Endothelial cell of umbilical vein (primary cell): ENCODE measurements at regions not wholly inside any gene's neighbourhood (a gene's known extent, or its start where the extent isn't known, plus 50 kb on each side); places are given as distances from the start of the nearest gene placed in this dataset.

ENCODE experiments used
- BruUV-seq: library from RNA; stranded (reverse); fragments of 400-500 nt; replicated peaks from 2 replicates; lab custom pipeline; 2021; lab: Mats Ljungman, UMichigan
- CTCF ChIA-PET: fragments of 300-600, 350-600 bp; sonication (Branson Sonifier 250); formaldehyde crosslinking; loops from one replicate; lab custom pipeline; 2021; ENCODE audit warnings: antibody characterized with exemption, inconsistent platforms; lab: Charles Lee
- POLR2A ChIA-PET: fragments of 300-600, 350-600 bp; sonication (Branson Sonifier 250); formaldehyde crosslinking; loops from one replicate; lab custom pipeline; 2021; ENCODE audit warnings: antibody characterized with exemption, inconsistent platforms; lab: Charles Lee
- DNase-seq: peaks from one replicate; pipeline ENCODE4 v3.0.0-alpha.2; 2011; ENCODE audit warnings: low read depth, low spot score
- FAIRE-seq: peaks from 2 replicates; lab custom pipeline; 2011; peaks lifted over from hg19 to GRCh38; lab: Jason Lieb, UNC
- H2AFZ ChIP-seq: 2 replicates; pipeline ENCODE4 v1.6.0; 2012; ENCODE audit warnings: low read depth, low read length, control low read depth, inconsistent platforms
- H3K27ac ChIP-seq: 2 replicates; pipeline ENCODE4 v1.5.1; 2011; ENCODE audit warnings: low read depth, mild to moderate bottlenecking, control low read depth, low read length, moderate library complexity; ENCODE audit not compliant: insufficient read depth
- H3K27me3 ChIP-seq, 2 experiments: 2 replicates each; pipeline versions ENCODE4 v1.6.0 to v1.6.1; 2011; ENCODE audit warnings: low read length in 2 of 2, mixed read lengths in 1 of 2; ENCODE audit not compliant: control insufficient read depth in 2 of 2, insufficient read depth in 2 of 2
- H3K36me3 ChIP-seq, 2 experiments: 2 replicates in 1 of 2; 3 replicates in 1 of 2; pipeline ENCODE4 v1.5.1; 2011; ENCODE audit warnings: low read length in 2 of 2, mild to moderate bottlenecking in 1 of 2, moderate library complexity in 1 of 2; ENCODE audit not compliant: control insufficient read depth in 2 of 2, insufficient read depth in 2 of 2; ENCODE audit errors: extremely low read depth in 1 of 2
- H3K4me1 ChIP-seq: 3 replicates; pipeline ENCODE4 v1.5.1; 2011; ENCODE audit warnings: mild to moderate bottlenecking, low read length; ENCODE audit not compliant: control insufficient read depth, insufficient read depth; ENCODE audit errors: extremely low read depth
- H3K4me2 ChIP-seq: 2 replicates; pipeline ENCODE4 v1.6.1; 2011; ENCODE audit warnings: low read length, control low read depth, mixed read lengths; ENCODE audit not compliant: insufficient read depth
- H3K4me3 ChIP-seq, 3 experiments: fragments of 200-600 bp in 1 of 3; sonication (generic), shearing (Covaris generic) in 1 of 3; replicated peaks in 1 of 3; 2 replicates each; pipeline ENCODE4 v1.5.1; 2011 to 2016; ENCODE audit warnings: control low read depth in 3 of 3, low read length in 3 of 3, mild to moderate bottlenecking in 2 of 3, inconsistent platforms in 1 of 3, low read depth in 1 of 3, moderate library complexity in 1 of 3; ENCODE audit not compliant: insufficient read depth in 1 of 3
- H3K79me2 ChIP-seq: 2 replicates; pipeline ENCODE4 v1.6.0; 2012; ENCODE audit warnings: low read length, inconsistent platforms; ENCODE audit not compliant: control insufficient read depth, insufficient read depth
- H3K9ac ChIP-seq: replicated peaks from 2 replicates; pipeline ENCODE3; 2011; ENCODE audit warnings: low read length, control low read depth; ENCODE audit not compliant: insufficient read depth; ENCODE audit errors: extremely low read depth
- H3K9me1 ChIP-seq: replicated peaks from 3 replicates; pipeline ENCODE4 v1.6.0; 2011; ENCODE audit warnings: mild to moderate bottlenecking, low read length; ENCODE audit not compliant: control insufficient read depth, insufficient read depth; ENCODE audit errors: extremely low read depth
- H3K9me3 ChIP-seq: replicated peaks from 2 replicates; pipeline ENCODE4 v1.5.1; 2012; ENCODE audit warnings: low read length, inconsistent platforms; ENCODE audit not compliant: control insufficient read depth, insufficient read depth
- H4K20me1 ChIP-seq: replicated peaks from 2 replicates; pipeline ENCODE3; 2011; ENCODE audit warnings: mild to moderate bottlenecking, low read length; ENCODE audit not compliant: control insufficient read depth, insufficient read depth; ENCODE audit errors: extremely low read depth
- CTCF ChIP-seq, 2 donors: IDR thresholded peaks; 1 replicate in 1 of 2; 2 replicates in 1 of 2; pipeline ENCODE4 v1.5.1; 2011; ENCODE audit warnings: low read length in 2 of 2, mild to moderate bottlenecking in 2 of 2, moderate library complexity in 2 of 2, control low read depth in 1 of 2, inconsistent platforms in 1 of 2, low read depth in 1 of 2; ENCODE audit not compliant: insufficient read depth in 1 of 2; ENCODE audit errors: extremely low read depth in 1 of 2
- EZH2 ChIP-seq: IDR thresholded peaks from 2 replicates; pipeline ENCODE4 v1.6.1; 2012; ENCODE audit warnings: borderline replicate concordance, low read depth, mild to moderate bottlenecking, moderate library complexity, low read length, inconsistent platforms; ENCODE audit not compliant: severe bottlenecking
- FOS ChIP-seq: IDR thresholded peaks from 2 replicates; pipeline ENCODE4 v1.6.1; 2011; ENCODE audit warnings: mild to moderate bottlenecking, low read length, moderate library complexity, borderline replicate concordance; ENCODE audit not compliant: insufficient read depth
- GATA2 ChIP-seq: IDR thresholded peaks from 2 replicates; pipeline ENCODE4 v1.7.0; 2011; ENCODE audit warnings: low read depth, mild to moderate bottlenecking, moderate library complexity, mixed read lengths, low read length; ENCODE audit not compliant: insufficient read length, insufficient read depth
- JUN ChIP-seq: IDR thresholded peaks from 2 replicates; pipeline ENCODE4 v1.6.1; 2011; ENCODE audit warnings: borderline replicate concordance, low read depth; ENCODE audit not compliant: insufficient read length, insufficient read depth
- MAX ChIP-seq: IDR thresholded peaks from 2 replicates; pipeline ENCODE4 v1.6.1; 2011; ENCODE audit not compliant: insufficient read depth, insufficient read length
- MYC ChIP-seq: IDR thresholded peaks from one replicate; pipeline ENCODE4 v1.6.1; 2011; ENCODE audit warnings: mild to moderate bottlenecking, low read depth, low read length
- POLR2A ChIP-seq: IDR thresholded peaks from 2 replicates; pipeline ENCODE4 v1.6.1; 2012; ENCODE audit warnings: low read depth, mild to moderate bottlenecking, control low read depth, low read length
- POLR2AphosphoS5 ChIP-seq: IDR thresholded peaks from 2 replicates; pipeline ENCODE4 v1.6.1; 2012; ENCODE audit warnings: low read depth, mild to moderate bottlenecking, control low read depth, low read length, moderate library complexity; ENCODE audit not compliant: insufficient read depth
- dilution Hi-C: fragments of 300-500 bp; cut with MboI; formaldehyde crosslinking; loops from one replicate; pipeline ENCODE4 v1.15.0; 2019; ENCODE audit warnings: low sequenced_read_pairs; ENCODE audit not compliant: extremely low pct_ligation_motif_present
- intact Hi-C: fragments of 100-400 bp; cut with micrococcal nuclease; formaldehyde crosslinking; loops from one replicate; pipeline ENCODE4 v1.10.0; 2022

- Histone ChIP-seq H3K9ac (no peak overlapping the region), H3K27me3 (no peaks in the 10 kb centered on the region), H3K27ac (no peak overlapping the region), H3K9me3 (no peaks in the 10 kb centered on the region), H2AFZ (no peak overlapping the region), H3K79me2 (no peaks in the 10 kb centered on the region), H3K4me3 (no peak overlapping the region), H4K20me1 (no peaks in the 10 kb centered on the region), H3K36me3 (no peaks in the 10 kb centered on the region), H3K4me2 (no peak overlapping the region), H3K9me1 (no peaks in the 10 kb centered on the region), H3K4me1 (no peaks in the 10 kb centered on the region)
- ChIA-PET POLR2A (no interaction called here), CTCF (interaction anchor here (0.9 to 1.8 kb wide), 2 partner anchors 10 to 11 kb away, joined by 3 to 4 read pairs; no protein-coding TSS in a partner anchor)
- intact Hi-C loops (no loop called here), dilution Hi-C loops (no loop called here)
- no peak for FAIRE-seq
- DNase-seq = no peak
- no TSS peak for BruUV-seq
- no peak for TF ChIP-seq GATA2
- no peak for TF ChIP-seq MAX
- no peak for TF ChIP-seq POLR2AphosphoS5
- TF ChIP-seq FOS = no peak
- TF ChIP-seq CTCF (IDR thresholded peaks at IDR 0.05; ENCODE audit: extremely low read depth in 1 of 2, insufficient read depth in 1 of 2, low read depth in 1 of 2, low read length in 2 of 2) = no peak
- no peak for TF ChIP-seq JUN
- no peak for TF ChIP-seq EZH2
- TF ChIP-seq POLR2A = no peak
- no peak for TF ChIP-seq MYC
These were observed 54.3 kb upstream of the AGTR1 start for GRCh38 chr3:148643389-148643840.
